ENCODE measurements at regions not wholly inside any gene's neighbourhood (a gene's known extent, or its start where the extent isn't known, plus 50 kb on each side); places are given as distances from the start of the nearest gene placed in this dataset.

GRCh38 chr10:118246332-118247295 is 95.5 kb downstream of the FAM204A start:
- Histone ChIP-seq H3K4me1 (peaks cover 3% of the 10 kb centered on the region), H3K36me3 (no peaks in the 10 kb centered on the region), H3K9me3 (no peaks in the 10 kb centered on the region), H3K4me3 (ENCODE audit: low read depth, low read length) (no peak overlapping the region), H3K27me3 (peaks cover 31% of the 10 kb centered on the region)
- no peak for DNase-seq
- TF ChIP-seq CTCF (IDR thresholded peaks at IDR 0.05; ENCODE audit: low read depth, low read length): no peak

GRCh38 chr10:118243907-118244306 is 98.2 kb downstream of the FAM204A start:
- Histone ChIP-seq H3K27me3 (peaks cover 34% of the 10 kb centered on the region), H3K4me3 (ENCODE audit: low read depth, low read length) (no peak overlapping the region), H3K36me3 (no peaks in the 10 kb centered on the region), H3K9me3 (no peaks in the 10 kb centered on the region), H3K4me1 (peaks cover 14% of the 10 kb centered on the region)
- TF ChIP-seq CTCF (IDR thresholded peaks at IDR 0.05; ENCODE audit: low read depth, low read length): no peak
- no peak for DNase-seq

- H3K36me3 ChIP-seq: no peaks in the 10 kb centered on the region
- TF ChIP-seq CTCF (IDR thresholded peaks at IDR 0.05; ENCODE audit: low read depth, low read length): peak; percentile 94
- DNase-seq: peak; percentile 73
- H3K4me1 ChIP-seq: peaks cover 20% of the 10 kb centered on the region
- no peaks in the 10 kb centered on the region for H3K9me3 ChIP-seq
- H3K27me3 ChIP-seq: peaks cover 31% of the 10 kb centered on the region
- 0 out of 2 replicates have a peak overlapping the region, but pooled peaks have one; percentile 5 for H3K4me3 ChIP-seq (ENCODE audit: low read depth, low read length)
Measured at GRCh38 chr10:118241229-118242137, 100.6 kb downstream of the FAM204A start.

- Histone ChIP-seq H3K36me3 (no peaks in the 10 kb centered on the region), H3K9me3 (no peaks in the 10 kb centered on the region), H3K27me3 (peaks cover 30% of the 10 kb centered on the region), H3K4me3 (ENCODE audit: low read depth, low read length) (peak overlapping the region; percentile 30; the same call in 1 of the 2 replicates), H3K4me1 (peaks cover 20% of the 10 kb centered on the region)
- DNase-seq: no peak
- no peak for TF ChIP-seq CTCF (IDR thresholded peaks at IDR 0.05; ENCODE audit: low read depth, low read length)
Measured at GRCh38 chr10:118239236-118239630, 102.9 kb downstream of the FAM204A start.

GRCh38 chr10:118238573-118239235 is 103.4 kb downstream of the FAM204A start:
- Histone ChIP-seq H3K4me3 (ENCODE audit: low read depth, low read length) (peak overlapping the region; percentile 30; the same call in 1 of the 2 replicates), H3K27me3 (peaks cover 24% of the 10 kb centered on the region), H3K9me3 (no peaks in the 10 kb centered on the region), H3K36me3 (no peaks in the 10 kb centered on the region), H3K4me1 (peaks cover 20% of the 10 kb centered on the region)
- TF ChIP-seq CTCF (IDR thresholded peaks at IDR 0.05; ENCODE audit: low read depth, low read length): no peak
- peak; percentile 32 for DNase-seq

All from BE2C (cell line).